Fibroblast of peridontal ligament (primary cell): ENCODE measurements at regions not wholly inside any gene's neighbourhood (a gene's known extent, or its start where the extent isn't known, plus 50 kb on each side); places are given as distances from the start of the nearest gene placed in this dataset.

Experiments
- DNase-seq: peaks from one replicate; pipeline ENCODE4 v3.0.0-alpha.2; 2010; ENCODE audit errors: extremely low read depth

- no peak for DNase-seq
Measured at GRCh38 chr9:108351571-108351970, 504.2 kb downstream of the ACTL7B start.

GRCh38 chr9:108347463-108348188, 508.2 kb downstream of the ACTL7B start:
- no peak for DNase-seq

GRCh38 chr9:108345826-108346225, 510.0 kb downstream of the ACTL7B start:
- DNase-seq = peak; percentile 6

GRCh38 chr9:108339251-108339650, 516.5 kb downstream of the ACTL7B start:
- peak; percentile 14 for DNase-seq

- no peak for DNase-seq
Measured at GRCh38 chr9:108336575-108336974, 519.2 kb downstream of the ACTL7B start.

GRCh38 chr9:108333530-108333983, 522.2 kb downstream of the ACTL7B start:
- no peak for DNase-seq

GRCh38 chr9:108331596-108331995, 524.2 kb downstream of the ACTL7B start:
- no peak for DNase-seq

GRCh38 chr9:108325406-108325805, 530.4 kb downstream of the ACTL7B start:
- DNase-seq = no peak

- no peak for DNase-seq
Measured at GRCh38 chr9:108323615-108324014, 532.2 kb downstream of the ACTL7B start.

- DNase-seq = no peak
Measured at GRCh38 chr9:108322326-108323098, 533.3 kb downstream of the ACTL7B start.

- no peak for DNase-seq
Measured at GRCh38 chr9:108316630-108317029, 539.2 kb downstream of the ACTL7B start.

- no peak for DNase-seq
Measured at GRCh38 chr9:108316066-108316465, 539.7 kb downstream of the ACTL7B start.

- DNase-seq = no peak
Measured at GRCh38 chr9:108311745-108312144, 544.0 kb downstream of the ACTL7B start.

GRCh38 chr9:108310202-108310601, 545.6 kb downstream of the ACTL7B start:
- DNase-seq = no peak

- no peak for DNase-seq
Measured at GRCh38 chr9:108300306-108301287, 555.2 kb downstream of the ACTL7B start.

GRCh38 chr9:108297073-108297472, 558.7 kb downstream of the ACTL7B start:
- DNase-seq = peak; percentile 99

- peak; percentile 91 for DNase-seq
Measured at GRCh38 chr9:108296056-108296455, 559.7 kb downstream of the ACTL7B start.

- no peak for DNase-seq
Measured at GRCh38 chr9:108291586-108291932, 564.2 kb downstream of the ACTL7B start.

- peak; percentile 94 for DNase-seq
Measured at GRCh38 chr9:108290839-108291585, 564.8 kb downstream of the ACTL7B start.

GRCh38 chr9:108286638-108287206, 569.1 kb downstream of the ACTL7B start:
- DNase-seq = no peak

GRCh38 chr9:108283696-108284095, 572.1 kb downstream of the ACTL7B start:
- DNase-seq = no peak
